ENCODE measurements at regions not wholly inside any gene's neighbourhood (a gene's known extent, or its start where the extent isn't known, plus 50 kb on each side); places are given as distances from the start of the nearest gene placed in this dataset.

GRCh38 chr2:52465287-52465686 lies 1302.3 kb upstream of the CHAC2 start:
- Histone ChIP-seq H2AFZ (ENCODE audit: control insufficient read depth, low read length) (no peak overlapping the region), H3K9ac (ENCODE audit: control insufficient read depth, extremely low read depth, insufficient read depth, low read length) (no peak overlapping the region), H3K79me2 (ENCODE audit: control insufficient read depth, insufficient read depth, low read length) (no peaks in the 10 kb centered on the region), H3K9me1 (ENCODE audit: control insufficient read depth, extremely low read depth, insufficient read depth, low read length) (no peaks in the 10 kb centered on the region), H3K4me3 (ENCODE audit: control insufficient read depth in 2 of 3, extremely low read depth in 1 of 3, insufficient read depth in 2 of 3, low read depth in 1 of 3, low read length in 3 of 3) (no peak overlapping the region), H3K9me3 (ENCODE audit: control insufficient read depth, low read depth, low read length) (no peaks in the 10 kb centered on the region), H3K4me2 (ENCODE audit: control insufficient read depth, extremely low read depth, insufficient read depth, low read depth, low read length) (no peak overlapping the region), H4K20me1 (ENCODE audit: control insufficient read depth, extremely low read depth, insufficient read depth, low read length) (no peaks in the 10 kb centered on the region), H3K27ac (ENCODE audit: control insufficient read depth, insufficient read depth, low read length) (no peak overlapping the region), H3K36me3 (ENCODE audit: control insufficient read depth in 2 of 2, extremely low read depth in 1 of 2, insufficient read depth in 2 of 2, low read length in 2 of 2) (no peaks in the 10 kb centered on the region), H3K4me1 (ENCODE audit: control insufficient read depth, extremely low read depth, insufficient read depth, low read length) (no peaks in the 10 kb centered on the region), H3K27me3 (ENCODE audit: control insufficient read depth, extremely low read depth, insufficient read depth, low read length) (no peaks in the 10 kb centered on the region)
- dilution Hi-C loops (cut with MboI; ENCODE audit: extremely low pct_ligation_motif_present, low sequenced_read_pairs) = no loop called here
- FAIRE-seq = no peak
- TF ChIP-seq EZH2 (IDR thresholded peaks at IDR 0.05; ENCODE audit: low read length) = no peak
- TF ChIP-seq CTCF (optimal IDR thresholded peaks at IDR 0.05 in 1 of 3, IDR thresholded peaks at IDR 0.05 in 1 of 3, conservative IDR thresholded peaks at IDR 0.05 in 1 of 3; ENCODE audit: extremely low read depth in 1 of 3, insufficient read depth in 2 of 3, low read length in 3 of 3) = no peak
- DNase-seq (ENCODE audit: low read depth, low spot score) = no peak

- no peak for FAIRE-seq
- dilution Hi-C loops (cut with MboI; ENCODE audit: extremely low pct_ligation_motif_present, low sequenced_read_pairs) = no loop called here
- H3K4me1 ChIP-seq (ENCODE audit: control insufficient read depth, extremely low read depth, insufficient read depth, low read length) = no peaks in the 10 kb centered on the region
Measured at GRCh38 chr2:52463457-52463856, 1304.1 kb upstream of the CHAC2 start.

More at GRCh38 chr2:52463457-52463856, 1304.1 kb upstream of the CHAC2 start:
- Histone ChIP-seq H4K20me1 (ENCODE audit: control insufficient read depth, extremely low read depth, insufficient read depth, low read length) (no peaks in the 10 kb centered on the region), H2AFZ (ENCODE audit: control insufficient read depth, low read length) (no peak overlapping the region), H3K9ac (ENCODE audit: control insufficient read depth, extremely low read depth, insufficient read depth, low read length) (no peak overlapping the region), H3K4me2 (ENCODE audit: control insufficient read depth, extremely low read depth, insufficient read depth, low read depth, low read length) (no peak overlapping the region), H3K9me3 (ENCODE audit: control insufficient read depth, low read depth, low read length) (no peaks in the 10 kb centered on the region), H3K27me3 (ENCODE audit: control insufficient read depth, extremely low read depth, insufficient read depth, low read length) (no peaks in the 10 kb centered on the region), H3K9me1 (ENCODE audit: control insufficient read depth, extremely low read depth, insufficient read depth, low read length) (no peaks in the 10 kb centered on the region), H3K4me3 (ENCODE audit: control insufficient read depth in 2 of 3, extremely low read depth in 1 of 3, insufficient read depth in 2 of 3, low read depth in 1 of 3, low read length in 3 of 3) (no peak overlapping the region), H3K36me3 (ENCODE audit: control insufficient read depth in 2 of 2, extremely low read depth in 1 of 2, insufficient read depth in 2 of 2, low read length in 2 of 2) (no peaks in the 10 kb centered on the region), H3K27ac (ENCODE audit: control insufficient read depth, insufficient read depth, low read length) (no peak overlapping the region), H3K79me2 (ENCODE audit: control insufficient read depth, insufficient read depth, low read length) (no peaks in the 10 kb centered on the region)
- DNase-seq (ENCODE audit: low read depth, low spot score) = no peak
- no peak for TF ChIP-seq EZH2 (IDR thresholded peaks at IDR 0.05; ENCODE audit: low read length)
- no peak for TF ChIP-seq CTCF (optimal IDR thresholded peaks at IDR 0.05 in 1 of 3, IDR thresholded peaks at IDR 0.05 in 1 of 3, conservative IDR thresholded peaks at IDR 0.05 in 1 of 3; ENCODE audit: extremely low read depth in 1 of 3, insufficient read depth in 2 of 3, low read length in 3 of 3)
